ENCODE measurements at regions not wholly inside any gene's neighbourhood (a gene's known extent, or its start where the extent isn't known, plus 50 kb on each side); places are given as distances from the start of the nearest gene placed in this dataset.

GRCh38 chr11:97934572-97935208 lies 1086.1 kb upstream of the CNTN5 start:
- Histone ChIP-seq H3K9me3 (no peaks in the 10 kb centered on the region), H3K27me3 (no peaks in the 10 kb centered on the region), H3K36me3 (no peaks in the 10 kb centered on the region), H3K4me3 (ENCODE audit: low read depth, low read length) (no peak overlapping the region), H3K4me1 (no peaks in the 10 kb centered on the region)
- no peak for DNase-seq
- TF ChIP-seq CTCF (IDR thresholded peaks at IDR 0.05; ENCODE audit: low read depth, low read length), result no peak

GRCh38 chr11:97937501-97937900 lies 1083.2 kb upstream of the CNTN5 start:
- Histone ChIP-seq H3K4me3 (ENCODE audit: low read depth, low read length) (no peak overlapping the region), H3K4me1 (no peaks in the 10 kb centered on the region), H3K9me3 (no peaks in the 10 kb centered on the region), H3K36me3 (no peaks in the 10 kb centered on the region), H3K27me3 (no peaks in the 10 kb centered on the region)
- DNase-seq, result no peak
- TF ChIP-seq CTCF (IDR thresholded peaks at IDR 0.05; ENCODE audit: low read depth, low read length), result no peak

GRCh38 chr11:97938789-97939188 lies 1082.0 kb upstream of the CNTN5 start:
- H3K4me3 ChIP-seq (ENCODE audit: low read depth, low read length), result no peak overlapping the region
- H3K9me3 ChIP-seq, result no peaks in the 10 kb centered on the region
- no peak for DNase-seq
- H3K27me3 ChIP-seq, result no peaks in the 10 kb centered on the region
- no peaks in the 10 kb centered on the region for H3K4me1 ChIP-seq
- H3K36me3 ChIP-seq, result no peaks in the 10 kb centered on the region
- no peak for TF ChIP-seq CTCF (IDR thresholded peaks at IDR 0.05; ENCODE audit: low read depth, low read length)

GRCh38 chr11:97943493-97943892 lies 1077.3 kb upstream of the CNTN5 start:
- no peaks in the 10 kb centered on the region for H3K9me3 ChIP-seq
- H3K36me3 ChIP-seq, result no peaks in the 10 kb centered on the region
- no peak overlapping the region for H3K4me3 ChIP-seq (ENCODE audit: low read depth, low read length)
- H3K27me3 ChIP-seq, result no peaks in the 10 kb centered on the region
- DNase-seq, result no peak
- no peaks in the 10 kb centered on the region for H3K4me1 ChIP-seq
- no peak for TF ChIP-seq CTCF (IDR thresholded peaks at IDR 0.05; ENCODE audit: low read depth, low read length)

GRCh38 chr11:97948793-97949192 lies 1072.0 kb upstream of the CNTN5 start:
- TF ChIP-seq CTCF (IDR thresholded peaks at IDR 0.05; ENCODE audit: low read depth, low read length), result no peak
- no peaks in the 10 kb centered on the region for H3K9me3 ChIP-seq

GRCh38 chr11:97955595-97955994 lies 1065.2 kb upstream of the CNTN5 start:
- Histone ChIP-seq H3K27me3 (no peaks in the 10 kb centered on the region), H3K9me3 (no peaks in the 10 kb centered on the region), H3K4me1 (no peaks in the 10 kb centered on the region), H3K4me3 (ENCODE audit: low read depth, low read length) (no peak overlapping the region), H3K36me3 (no peaks in the 10 kb centered on the region)
- no peak for DNase-seq
- TF ChIP-seq CTCF (IDR thresholded peaks at IDR 0.05; ENCODE audit: low read depth, low read length), result no peak

More at GRCh38 chr11:97948793-97949192, 1072.0 kb upstream of the CNTN5 start:
- H3K27me3 ChIP-seq, result no peaks in the 10 kb centered on the region
- no peak for DNase-seq
- no peak overlapping the region for H3K4me3 ChIP-seq (ENCODE audit: low read depth, low read length)
- no peaks in the 10 kb centered on the region for H3K36me3 ChIP-seq
- no peaks in the 10 kb centered on the region for H3K4me1 ChIP-seq

All from BE2C (cell line).